SK-N-SH (cell line): ENCODE measurements at regions not wholly inside any gene's neighbourhood (a gene's known extent, or its start where the extent isn't known, plus 50 kb on each side); places are given as distances from the start of the nearest gene placed in this dataset.

Experiments
- CTCF ChIA-PET: fragments of 300-600, 350-600 bp; formaldehyde crosslinking; extraction: SDS; loops from one replicate; lab custom pipeline; 2021; lab: Yijun Ruan, JAX
- POLR2A ChIA-PET: fragments of 350-600 bp; sonication (Branson Sonifier 250); formaldehyde crosslinking; extraction: SDS; loops from one replicate; lab custom pipeline; 2020; ENCODE audit warnings: antibody characterized with exemption, inconsistent platforms; lab: Yijun Ruan, JAX
- DNase-seq: peaks from one replicate; pipeline ENCODE4 v3.0.0; 2012
- H2AFZ ChIP-seq: fragments of 200-600 bp; sonication (generic); 2 replicates; pipeline ENCODE4 v1.8.1; 2016; ENCODE audit warnings: antibody characterized with exemption, mild to moderate bottlenecking, low read depth
- H3F3A ChIP-seq: fragments of 200-600 bp; sonication (generic); replicated peaks from 2 replicates; pipeline ENCODE3; 2016; ENCODE audit warnings: antibody characterized with exemption, mild to moderate bottlenecking; ENCODE audit not compliant: insufficient read depth
- H3K27ac ChIP-seq, 2 experiments: fragments of 200-500 bp in 1 of 2; fragments of 200-600 bp in 1 of 2; sonication (Bioruptor generic) in 1 of 2; sonication (generic), shearing (Covaris generic) in 1 of 2; 2 replicates each; pipeline versions ENCODE4 v1.5.1 to v1.6.1; 2014 to 2016; ENCODE audit warnings: low read depth in 2 of 2, inconsistent platforms in 1 of 2, low read length in 1 of 2, mild to moderate bottlenecking in 1 of 2, mixed read lengths in 1 of 2
- H3K27me3 ChIP-seq: fragments of 200-600 bp; sonication (generic), shearing (Covaris generic); 2 replicates; pipeline ENCODE4 v1.6.1; 2016; ENCODE audit warnings: mixed run types; ENCODE audit not compliant: insufficient read depth
- H3K36me3 ChIP-seq, 2 experiments: fragments of 200-500 bp in 1 of 2; fragments of 200-600 bp in 1 of 2; sonication (Bioruptor generic) in 1 of 2; sonication (generic) in 1 of 2; replicated peaks in 1 of 2; 2 replicates each; pipeline versions ENCODE3 to v1.5.1; 2014 to 2016; ENCODE audit warnings: low read length in 1 of 2, mild to moderate bottlenecking in 1 of 2; ENCODE audit not compliant: insufficient read depth in 2 of 2, control insufficient read depth in 1 of 2
- H3K4me1 ChIP-seq, 2 experiments: fragments of 200-500 bp in 1 of 2; fragments of 200-600 bp in 1 of 2; sonication (Bioruptor generic) in 1 of 2; sonication (generic), shearing (Covaris generic) in 1 of 2; 2 replicates each; pipeline versions ENCODE4 v1.5.1 to v1.6.1; 2014 to 2016; ENCODE audit warnings: low read depth in 1 of 2, low read length in 1 of 2, mixed run types in 1 of 2; ENCODE audit not compliant: insufficient read depth in 2 of 2, control insufficient read depth in 1 of 2
- H3K4me2 ChIP-seq: fragments of 200-600 bp; sonication (generic), shearing (Covaris generic); 2 replicates; pipeline ENCODE4 v1.6.1; 2017; ENCODE audit warnings: mixed run types
- H3K4me3 ChIP-seq, 2 experiments: fragments of 200-500 bp in 1 of 2; fragments of 200-600 bp in 1 of 2; sonication (Bioruptor generic) in 1 of 2; sonication (generic), shearing (Covaris generic) in 1 of 2; 2 replicates each; pipeline versions ENCODE4 v1.5.1 to v1.8.1; 2014 to 2016; ENCODE audit warnings: low read depth in 2 of 2, inconsistent platforms in 1 of 2, low read length in 1 of 2, mild to moderate bottlenecking in 1 of 2, mixed read lengths in 1 of 2, moderate library complexity in 1 of 2
- H3K79me2 ChIP-seq: fragments of 200-600 bp; sonication (generic); 2 replicates; pipeline ENCODE4 v1.8.1; 2017; ENCODE audit warnings: mild to moderate bottlenecking; ENCODE audit not compliant: insufficient read depth
- H3K9ac ChIP-seq: fragments of 200-600 bp; sonication (generic); 2 replicates; pipeline ENCODE4 v1.6.1; 2017; ENCODE audit warnings: mixed run types
- H3K9me2 ChIP-seq: fragments of 200-600 bp; sonication (generic); 2 replicates; pipeline ENCODE4 v1.6.1; 2017; ENCODE audit warnings: mixed run types
- H3K9me3 ChIP-seq: fragments of 200-600 bp; sonication (generic); 2 replicates; pipeline ENCODE4 v1.6.1; 2017; ENCODE audit warnings: mixed run types, mild to moderate bottlenecking, moderate library complexity
- H4K20me1 ChIP-seq: fragments of 200-600 bp; sonication (generic); 2 replicates; pipeline ENCODE4 v1.6.1; 2017; ENCODE audit warnings: mild to moderate bottlenecking, mixed run types; ENCODE audit not compliant: insufficient read depth
- CTCF ChIP-seq: fragments of 200-600 bp; sonication (generic); IDR thresholded peaks from 2 replicates; pipeline ENCODE4 v1.6.1; 2017; ENCODE audit warnings: antibody characterized with exemption, mild to moderate bottlenecking, moderate library complexity
- GATA2 ChIP-seq: sonication (generic); formaldehyde crosslinking; IDR thresholded peaks from 2 replicates; pipeline ENCODE4 v1.5.0; 2020; ENCODE audit warnings: mild to moderate bottlenecking, missing genetic modification reagents
- IRF3 ChIP-seq: fragments of 150-350 bp; IDR thresholded peaks from 2 replicates; pipeline ENCODE4 v1.6.1; 2016; ENCODE audit warnings: mild to moderate bottlenecking, low read depth, low read length
- NFIC ChIP-seq: IDR thresholded peaks from 2 replicates; pipeline ENCODE4 v1.4.0; 2012; ENCODE audit warnings: borderline replicate concordance
- NRF1 ChIP-seq: IDR thresholded peaks from 2 replicates; pipeline ENCODE4 v1.6.1; 2012; ENCODE audit warnings: low read depth, mild to moderate bottlenecking, low read length
- PBX3 ChIP-seq: IDR thresholded peaks from 2 replicates; pipeline ENCODE4; 2012
- POLR2AphosphoS5 ChIP-seq: IDR thresholded peaks from 2 replicates; pipeline ENCODE4 v1.6.1; 2012; ENCODE audit warnings: low read depth, low read length
- RXRA ChIP-seq: IDR thresholded peaks from 2 replicates; pipeline ENCODE4 v1.4.0; 2012; ENCODE audit warnings: low read depth, mild to moderate bottlenecking, borderline replicate concordance
- SIN3A ChIP-seq: IDR thresholded peaks from 2 replicates; pipeline ENCODE4 v1.6.1; 2012; ENCODE audit warnings: low read depth, mild to moderate bottlenecking, low read length, moderate library complexity, borderline replicate concordance
- SMC3 ChIP-seq: IDR thresholded peaks from 2 replicates; pipeline ENCODE4 v1.6.1; 2012; ENCODE audit warnings: low read depth, low read length, improper control_type of control experiment
- USF1 ChIP-seq: IDR thresholded peaks from 2 replicates; pipeline ENCODE4 v1.4.0; 2012; ENCODE audit warnings: low read depth, borderline replicate concordance
- YY1 ChIP-seq: IDR thresholded peaks from 2 replicates; pipeline ENCODE4 v1.4.0; 2012; ENCODE audit warnings: low read depth, mild to moderate bottlenecking
- WGBS: methylation state at CpG from one replicate; pipeline ENCODE4 v1.1.6; 2017; ENCODE audit warnings: low lambda C conversion rate; 5-methylcytosine and 5-hydroxymethylcytosine counted together

GRCh38 chr21:38623552-38623951, 125.3 kb upstream of the ERG start (continued):
- TF ChIP-seq CTCF = no peak
- no peak for TF ChIP-seq GATA2 (CRISPR knock-in tag)
- no peak for TF ChIP-seq NFIC
- no peak for TF ChIP-seq SIN3A
- no peak for TF ChIP-seq NRF1

GRCh38 chr21:38625000-38625399, 126.7 kb upstream of the ERG start:
- Histone ChIP-seq H2AFZ (no peak overlapping the region), H3K9me2 (no peaks in the 10 kb centered on the region), H3K4me3 (no peak overlapping the region), H4K20me1 (no peaks in the 10 kb centered on the region), H3K9ac (no peak overlapping the region), H3K79me2 (no peaks in the 10 kb centered on the region), H3K27ac (no peak overlapping the region), H3K27me3 (no peaks in the 10 kb centered on the region; the same call in 1 of the 2 replicates), H3F3A (no peaks in the 10 kb centered on the region), H3K4me2 (no peak overlapping the region), H3K36me3 (no peaks in the 10 kb centered on the region), H3K9me3 (no peaks in the 10 kb centered on the region), H3K4me1 (no peaks in the 10 kb centered on the region)
- no peak for DNase-seq
- POLR2A ChIA-PET = no interaction called here
- TF ChIP-seq SMC3 (no peak), YY1 (no peak), PBX3 (no peak), CTCF (no peak), USF1 (no peak), SIN3A (no peak), RXRA (no peak), POLR2AphosphoS5 (no peak), IRF3 (no peak)
- CTCF ChIA-PET = no interaction called here
- 86% methylated on average over 1 of the region's 1 CpG for WGBS
